HT1080 (cell line): ENCODE measurements at regions not wholly inside any gene's neighbourhood (a gene's known extent, or its start where the extent isn't known, plus 50 kb on each side); places are given as distances from the start of the nearest gene placed in this dataset.
"Not testable (repeated sequence)": the region's sequence is repeated elsewhere in the genome, so short reads cannot be mapped to it uniquely, and the experiment has no call there.

ENCODE experiments used
- DNase-seq: peaks from one replicate; pipeline ENCODE4 v3.0.0-alpha.2; 2015; ENCODE audit warnings: low read depth

GRCh38 chr3:86887876-86888275 is 103.1 kb downstream of the VGLL3 start:
- DNase-seq: no peak

GRCh38 chr3:86880066-86880465 is 110.9 kb downstream of the VGLL3 start:
- DNase-seq: no peak

GRCh38 chr3:86876504-86877181 is 114.3 kb downstream of the VGLL3 start:
- DNase-seq: not testable (repeated sequence)

- not testable (repeated sequence) for DNase-seq
Observed at GRCh38 chr3:86874790-86875189, 116.2 kb downstream of the VGLL3 start.

GRCh38 chr3:86869566-86869965 is 121.4 kb downstream of the VGLL3 start:
- DNase-seq: no peak

- DNase-seq: no peak
Observed at GRCh38 chr3:86867982-86868381, 123.0 kb downstream of the VGLL3 start.

- DNase-seq: peak; percentile 5
Observed at GRCh38 chr3:86865506-86865905, 125.4 kb downstream of the VGLL3 start.

- DNase-seq: no peak
Observed at GRCh38 chr3:86856711-86857110, 134.2 kb downstream of the VGLL3 start.

- DNase-seq: no peak
Observed at GRCh38 chr3:86849991-86850390, 141.0 kb downstream of the VGLL3 start.

GRCh38 chr3:86845726-86846125 is 145.2 kb downstream of the VGLL3 start:
- no peak for DNase-seq

GRCh38 chr3:86838927-86839326 is 152.0 kb downstream of the VGLL3 start:
- DNase-seq: no peak

GRCh38 chr3:86837871-86838270 is 153.1 kb downstream of the VGLL3 start:
- no peak for DNase-seq

- DNase-seq: no peak
Observed at GRCh38 chr3:86830566-86830965, 160.4 kb downstream of the VGLL3 start.

GRCh38 chr3:86828751-86829150 is 162.2 kb downstream of the VGLL3 start:
- no peak for DNase-seq

- DNase-seq: not testable (repeated sequence)
Observed at GRCh38 chr3:86827582-86827981, 163.4 kb downstream of the VGLL3 start.

- DNase-seq: no peak
Observed at GRCh38 chr3:86826292-86826691, 164.7 kb downstream of the VGLL3 start.

- DNase-seq: no peak
Observed at GRCh38 chr3:86815880-86816279, 175.1 kb downstream of the VGLL3 start.

GRCh38 chr3:86814918-86815655 is 175.9 kb downstream of the VGLL3 start:
- DNase-seq: no peak

GRCh38 chr3:86814321-86814720 is 176.6 kb downstream of the VGLL3 start:
- no peak for DNase-seq

GRCh38 chr3:86801921-86802320 is 189.0 kb downstream of the VGLL3 start:
- DNase-seq: no peak

GRCh38 chr3:86801066-86801465 is 189.9 kb downstream of the VGLL3 start:
- no peak for DNase-seq

- no peak for DNase-seq
Observed at GRCh38 chr3:86800116-86800515, 190.8 kb downstream of the VGLL3 start.

GRCh38 chr3:86797946-86798345 is 193.0 kb downstream of the VGLL3 start:
- DNase-seq: no peak
